GM12878 (cell line): ENCODE measurements at regions not wholly inside any gene's neighbourhood (a gene's known extent, or its start where the extent isn't known, plus 50 kb on each side); places are given as distances from the start of the nearest gene placed in this dataset.

Source experiments
- ATAC-seq: fragments of 200-7000 bp; cut with Tn5 transposase; 3 replicates; pipeline ENCODE4 v1.9.1; 2020; ENCODE audit warnings: mild to moderate bottlenecking, moderate library complexity
- BruUV-seq: library from RNA; stranded (reverse); fragments of 400-500 nt; replicated peaks from 2 replicates; lab custom pipeline; 2021; lab: Mats Ljungman, UMichigan
- CTCF ChIA-PET: fragments of 300-600 bp; sonication (Branson Sonifier 250); formaldehyde crosslinking; extraction: SDS; loops from one replicate; lab custom pipeline; 2021; ENCODE audit warnings: inconsistent platforms; lab: Yijun Ruan, JAX
- POLR2A ChIA-PET: fragments of 350-600 bp; formaldehyde crosslinking; extraction: SDS; loops from one replicate; lab custom pipeline; 2021; ENCODE audit warnings: inconsistent platforms; lab: Charles Lee
- RAD21 ChIA-PET: fragments of 300-600 bp; sonication (Branson Sonifier 250); formaldehyde crosslinking; loops from one replicate; lab custom pipeline; 2023; ENCODE audit warnings: antibody characterized with exemption; ENCODE audit not compliant: unreplicated experiment; lab: Charles Lee
- SMC1A ChIA-PET: fragments of 300-600 bp; sonication (Branson Sonifier 250); formaldehyde crosslinking; loops from one replicate; lab custom pipeline; 2023; ENCODE audit not compliant: unreplicated experiment, uncharacterized antibody; lab: Charles Lee
- DNase-seq: peaks from one replicate; pipeline ENCODE4 v3.0.0-alpha.2; 2011; ENCODE audit warnings: low read depth, low spot score
- FAIRE-seq: peaks from 3 replicates; lab custom pipeline; 2011; peaks lifted over from hg19 to GRCh38; lab: Jason Lieb, UNC
- H2AFZ ChIP-seq: 2 replicates; pipeline ENCODE4 v1.6.0; 2011; ENCODE audit warnings: low read depth, low read length, control low read depth; ENCODE audit not compliant: control insufficient read depth
- H3K27ac ChIP-seq: 2 replicates; pipeline ENCODE4 v1.5.1; 2011; ENCODE audit warnings: control low read depth; ENCODE audit not compliant: control insufficient read depth, insufficient read depth
- H3K27me3 ChIP-seq, 2 experiments: replicated peaks in 1 of 2; 2 replicates each; pipeline versions ENCODE4 v1.6.0 to v1.6.1; 2011; ENCODE audit warnings: low read length in 1 of 2; ENCODE audit not compliant: control insufficient read depth in 2 of 2, insufficient read depth in 2 of 2
- H3K36me3 ChIP-seq, 2 experiments: 2 replicates each; pipeline ENCODE4 v1.5.1; 2011; ENCODE audit warnings: low read length in 1 of 2; ENCODE audit not compliant: control insufficient read depth in 2 of 2, insufficient read depth in 2 of 2
- H3K4me1 ChIP-seq: 2 replicates; pipeline ENCODE4 v1.6.1; 2011; ENCODE audit warnings: mild to moderate bottlenecking, low read length, moderate library complexity, mixed read lengths; ENCODE audit not compliant: control insufficient read depth, insufficient read depth
- H3K4me2 ChIP-seq: 2 replicates; pipeline ENCODE4 v1.6.0; 2011; ENCODE audit warnings: control low read depth; ENCODE audit not compliant: control insufficient read depth, insufficient read depth
- H3K4me3 ChIP-seq: fragments of 200-600 bp; sonication (generic); 2 replicates; pipeline ENCODE4 v1.5.1; 2016
- H3K79me2 ChIP-seq: 2 replicates; pipeline ENCODE4 v1.6.0; 2011; ENCODE audit warnings: low read length; ENCODE audit not compliant: control insufficient read depth, insufficient read depth
- H3K9ac ChIP-seq: 2 replicates; pipeline ENCODE4 v1.8.0; 2011; ENCODE audit warnings: low read length, control low read depth, mixed read lengths; ENCODE audit not compliant: control insufficient read depth, insufficient read depth
- H3K9me3 ChIP-seq: replicated peaks from 3 replicates; pipeline ENCODE4 v1.5.1; 2011; ENCODE audit warnings: mild to moderate bottlenecking, low read length; ENCODE audit not compliant: control insufficient read depth, insufficient read depth
- H4K20me1 ChIP-seq: 2 replicates; pipeline ENCODE4 v1.6.0; 2011; ENCODE audit not compliant: control insufficient read depth, insufficient read depth
- ATF3 ChIP-seq: IDR thresholded peaks from 2 replicates; pipeline ENCODE4 v1.6.1; 2011; ENCODE audit warnings: low read depth, mild to moderate bottlenecking, low read length, moderate library complexity, borderline replicate concordance; ENCODE audit errors: extremely low read depth
- CBFB ChIP-seq: IDR thresholded peaks from 2 replicates; pipeline ENCODE4 v1.6.1; 2016; ENCODE audit warnings: antibody characterized with exemption, low read depth
- CHD4 ChIP-seq: fragments of 200-600 bp; sonication (generic); IDR thresholded peaks from 2 replicates; pipeline ENCODE4 v1.6.1; 2016; ENCODE audit warnings: mild to moderate bottlenecking
- EED ChIP-seq: sonication (generic); IDR thresholded peaks from 2 replicates; pipeline ENCODE4 v1.6.1; 2016; ENCODE audit warnings: antibody characterized with exemption, low read depth
- GABPA ChIP-seq: IDR thresholded peaks from 2 replicates; pipeline ENCODE4 v1.6.1; 2014; ENCODE audit warnings: antibody characterized with exemption, low read depth, mild to moderate bottlenecking, inconsistent platforms
- HSF1 ChIP-seq: fragments of 150-350 bp; IDR thresholded peaks from 2 replicates; pipeline ENCODE4 v1.6.1; 2014; ENCODE audit warnings: mild to moderate bottlenecking, low read depth, low read length
- MYB ChIP-seq: fragments of 150-350 bp; IDR thresholded peaks from 2 replicates; pipeline ENCODE4 v1.6.1; 2014; ENCODE audit warnings: mild to moderate bottlenecking, low read depth, low read length, borderline replicate concordance
- PAX5 ChIP-seq: IDR thresholded peaks from 2 replicates; pipeline ENCODE4 v1.6.1; 2011; ENCODE audit warnings: low read depth, low read length, borderline replicate concordance
- RAD51 ChIP-seq: fragments of 450-650 bp; IDR thresholded peaks from 2 replicates; pipeline ENCODE4 v1.6.1; 2016; ENCODE audit warnings: moderate library complexity, mild to moderate bottlenecking, inconsistent platforms
- RBBP5 ChIP-seq: fragments of 200-600 bp; sonication (generic); conservative IDR thresholded peaks from 2 replicates; pipeline ENCODE4 v1.6.1; 2016
- RCOR1 ChIP-seq: conservative IDR thresholded peaks from 2 replicates; pipeline ENCODE4 v1.6.1; 2012; ENCODE audit warnings: low read depth, low read length, improper control_type of control experiment
- RELA ChIP-seq: fragments of 450-650 bp; IDR thresholded peaks from 2 replicates; pipeline ENCODE4 v1.8.0; 2014; ENCODE audit warnings: borderline replicate concordance; ENCODE audit not compliant: partially characterized antibody
- SIX5 ChIP-seq: IDR thresholded peaks from 2 replicates; pipeline ENCODE4 v1.6.1; 2011; ENCODE audit warnings: mild to moderate bottlenecking, low read depth, low read length, moderate library complexity; ENCODE audit not compliant: severe bottlenecking
- SMARCA5 ChIP-seq: fragments of 450-650 bp; IDR thresholded peaks from 2 replicates; pipeline ENCODE4 v1.6.1; 2017; ENCODE audit warnings: mild to moderate bottlenecking
- SPI1 ChIP-seq: IDR thresholded peaks from 2 replicates; pipeline ENCODE4 v1.6.1; 2011; ENCODE audit warnings: low read depth, mild to moderate bottlenecking, low read length, moderate library complexity, borderline replicate concordance; ENCODE audit not compliant: insufficient read depth
- WGBS: methylation state at CpG from one replicate; pipeline ENCODE4 v1.1.6; 2016; ENCODE audit warnings: low lambda C conversion rate; ENCODE audit not compliant: insufficient replicate concordance, insufficient coverage; ENCODE audit errors: missing lambda C conversion rate; 5-methylcytosine and 5-hydroxymethylcytosine counted together
- in situ Hi-C: fragments of 300-500 bp; cut with MboI; formaldehyde crosslinking; loops from 9 replicates; pipeline ENCODE4 v1.14.3; 2018; ENCODE audit warnings: mixed read lengths
- intact Hi-C: fragments of 100-400 bp; cut with micrococcal nuclease; formaldehyde crosslinking; loops from one replicate; pipeline ENCODE4 v1.14.2; 2022; ENCODE audit not compliant: unreplicated experiment

GRCh38 chr5:2493356-2493755 is 258.1 kb downstream of the IRX2 start:
- ChIA-PET SMC1A (no interaction called here), CTCF (no interaction called here), RAD21 (no interaction called here), POLR2A (no interaction called here)
- no peak for ATAC-seq
- TF ChIP-seq RAD51 (no peak), MYB (no peak), CHD4 (no peak), CBFB (no peak), SPI1 (no peak)
- FAIRE-seq = no peak
- no peak for DNase-seq
- Histone ChIP-seq H3K36me3 (no peaks in the 10 kb centered on the region), H3K9me3 (no peaks in the 10 kb centered on the region; the same call in 2 of the 3 replicates), H3K27ac (no peak overlapping the region), H3K9ac (no peak overlapping the region), H3K27me3 (no peaks in the 10 kb centered on the region), H3K79me2 (no peaks in the 10 kb centered on the region), H4K20me1 (no peaks in the 10 kb centered on the region), H3K4me3 (no peak overlapping the region), H3K4me2 (no peak overlapping the region), H2AFZ (no peak overlapping the region), H3K4me1 (no peaks in the 10 kb centered on the region)
- no TSS peak for BruUV-seq
- in situ Hi-C loops = no loop called here
- intact Hi-C loops = no loop called here
- 37% methylated on average over 8 of the region's 8 CpGs for WGBS

GRCh38 chr5:2492476-2492875 is 259.0 kb downstream of the IRX2 start:
- Histone ChIP-seq H3K4me1 (no peaks in the 10 kb centered on the region), H2AFZ (no peak overlapping the region), H3K9me3 (no peaks in the 10 kb centered on the region; the same call in 2 of the 3 replicates), H3K9ac (no peak overlapping the region), H4K20me1 (no peaks in the 10 kb centered on the region), H3K4me3 (no peak overlapping the region), H3K4me2 (no peak overlapping the region), H3K27me3 (no peaks in the 10 kb centered on the region), H3K79me2 (no peaks in the 10 kb centered on the region), H3K36me3 (no peaks in the 10 kb centered on the region), H3K27ac (no peak overlapping the region)
- WGBS = 18% methylated on average over 7 of the region's 7 CpGs
- FAIRE-seq = no peak
- in situ Hi-C loops (no loop called here), intact Hi-C loops (no loop called here)
- CTCF ChIA-PET = no interaction called here
- BruUV-seq = no TSS peak
- RAD21 ChIA-PET = no interaction called here
- TF ChIP-seq SIX5 (no peak), RELA (no peak), HSF1 (no peak), SMARCA5 (no peak), CHD4 (no peak), PAX5 (no peak), GABPA (no peak), ATF3 (no peak), RCOR1 (no peak), RBBP5 (no peak), EED (no peak), RAD51 (no peak)
- SMC1A ChIA-PET = no interaction called here
- ATAC-seq = no peak
- no peak for DNase-seq
- POLR2A ChIA-PET = no interaction called here
